GM23338 (cell line): ENCODE measurements at regions not wholly inside any gene's neighbourhood (a gene's known extent, or its start where the extent isn't known, plus 50 kb on each side); places are given as distances from the start of the nearest gene placed in this dataset.
A peak's percentile ranks its signal among the peaks of the same experiment; 100 is the strongest.

Experiments used
- ATAC-seq: fragments of 200-7000 bp; cut with Tn5 transposase; 3 replicates; pipeline ENCODE4 v1.9.1; 2020
- DNase-seq: peaks from one replicate; pipeline ENCODE4 v3.0.0-alpha.2; 2015; ENCODE audit warnings: low spot score
- H2AFZ ChIP-seq: fragments of 200-600 bp; sonication (generic); 2 replicates; pipeline ENCODE4 v1.8.0; 2016; ENCODE audit warnings: antibody characterized with exemption, mild to moderate bottlenecking, moderate library complexity
- H3F3A ChIP-seq: fragments of 200-600 bp; sonication (generic); replicated peaks from 2 replicates; pipeline ENCODE4 v1.8.0; 2017; ENCODE audit warnings: antibody characterized with exemption, mixed run types, low read depth
- H3K27ac ChIP-seq: fragments of 200-600 bp; sonication (generic); 2 replicates; pipeline ENCODE4 v1.6.1; 2016; ENCODE audit warnings: low read depth
- H3K27me3 ChIP-seq: fragments of 200-600 bp; sonication (generic); 2 replicates; pipeline ENCODE4 v1.8.0; 2016; ENCODE audit warnings: mild to moderate bottlenecking, mixed run types, moderate library complexity; ENCODE audit not compliant: insufficient read depth
- H3K36me3 ChIP-seq: fragments of 200-600 bp; sonication (generic); 2 replicates; pipeline ENCODE4 v1.8.0; 2016; ENCODE audit warnings: mild to moderate bottlenecking; ENCODE audit not compliant: insufficient read depth
- H3K4me1 ChIP-seq: fragments of 200-600 bp; sonication (generic); 2 replicates; pipeline ENCODE4 v1.8.0; 2016; ENCODE audit warnings: mild to moderate bottlenecking, moderate library complexity; ENCODE audit not compliant: insufficient read depth
- H3K4me2 ChIP-seq: fragments of 200-600 bp; sonication (generic); 2 replicates; pipeline ENCODE4 v1.7.1; 2017; ENCODE audit warnings: mixed run types
- H3K4me3 ChIP-seq: fragments of 200-600 bp; sonication (generic); 2 replicates; pipeline ENCODE4 v1.6.1; 2016; ENCODE audit warnings: mixed run types
- H3K79me2 ChIP-seq: fragments of 200-600 bp; sonication (generic); replicated peaks from 2 replicates; pipeline ENCODE4 v1.8.0; 2017; ENCODE audit warnings: mild to moderate bottlenecking; ENCODE audit not compliant: insufficient read depth
- H3K9me2 ChIP-seq: fragments of 200-600 bp; sonication (generic); 2 replicates; pipeline ENCODE4 v1.8.0; 2017; ENCODE audit not compliant: insufficient read depth
- H4K20me1 ChIP-seq: fragments of 200-600 bp; sonication (generic); replicated peaks from 2 replicates; pipeline ENCODE4 v1.8.0; 2017; ENCODE audit warnings: mild to moderate bottlenecking; ENCODE audit not compliant: insufficient read depth
- H3K27ac Mint-ChIP-seq: 2 replicates; pipeline ENCODE4 v1.8.0; 2020; ENCODE audit warnings: inconsistent platforms, mild to moderate bottlenecking, moderate library complexity, mixed read lengths
- H3K27me3 Mint-ChIP-seq: 3 replicates; pipeline ENCODE4 v1.8.0; 2022; ENCODE audit warnings: low read depth, mild to moderate bottlenecking, moderate library complexity, mixed read lengths, inconsistent platforms; ENCODE audit not compliant: insufficient read depth, poor library complexity
- H3K36me3 Mint-ChIP-seq: 3 replicates; pipeline ENCODE4 v1.8.0; 2021; ENCODE audit warnings: low read depth, mild to moderate bottlenecking, inconsistent platforms, moderate library complexity, mixed read lengths
- H3K4me1 Mint-ChIP-seq: 3 replicates; pipeline ENCODE4 v1.8.0; 2020; ENCODE audit warnings: mild to moderate bottlenecking, inconsistent platforms, mixed read lengths
- H3K4me3 Mint-ChIP-seq: 3 replicates; pipeline ENCODE4 v1.8.0; 2021; ENCODE audit warnings: moderate library complexity, mild to moderate bottlenecking, inconsistent platforms, mixed read lengths
- H3K9me3 Mint-ChIP-seq: 3 replicates; pipeline ENCODE4 v1.8.0; 2020; ENCODE audit warnings: moderate library complexity, mild to moderate bottlenecking, inconsistent platforms, mixed read lengths
- CREB1 ChIP-seq: fragments of 250-450 bp; sonication (Bioruptor Pico); IDR thresholded peaks from 2 replicates; pipeline ENCODE4 v1.5.0; 2020; ENCODE audit warnings: low read depth, mild to moderate bottlenecking, moderate library complexity
- CTCF ChIP-seq, 2 experiments: fragments of 200-600 bp in 1 of 2; sonication (generic) in 1 of 2; conservative IDR thresholded peaks; 2 replicates each; pipeline versions ENCODE4 v1.5.1 to v1.6.1; 2016 to 2017; ENCODE audit warnings: antibody characterized with exemption in 2 of 2, low read depth in 2 of 2, mild to moderate bottlenecking in 2 of 2, moderate library complexity in 1 of 2
- ETS1 ChIP-seq: IDR thresholded peaks from 2 replicates; pipeline ENCODE4 v1.6.1; 2016; ENCODE audit warnings: antibody characterized with exemption
- EZH2 ChIP-seq: fragments of 200-600 bp; sonication (generic); IDR thresholded peaks from one replicate; pipeline ENCODE4 v1.8.0; 2017; ENCODE audit warnings: antibody characterized with exemption, mild to moderate bottlenecking, low read depth; ENCODE audit not compliant: unreplicated experiment
- EZH2phosphoT487 ChIP-seq: fragments of 200-600 bp; sonication (generic); IDR thresholded peaks from one replicate; pipeline ENCODE4 v1.8.1; 2018; ENCODE audit warnings: antibody characterized with exemption; ENCODE audit not compliant: unreplicated experiment
- JUNB ChIP-seq: IDR thresholded peaks from one replicate; pipeline ENCODE4 v1.6.1; 2016; ENCODE audit warnings: antibody characterized with exemption; ENCODE audit not compliant: unreplicated experiment
- NANOG ChIP-seq: IDR thresholded peaks from 2 replicates; pipeline ENCODE4 v1.6.1; 2016; ENCODE audit warnings: antibody characterized with exemption, borderline replicate concordance
- POLR2AphosphoS5 ChIP-seq: IDR thresholded peaks from 2 replicates; pipeline ENCODE4 v1.6.1; 2016; ENCODE audit warnings: antibody characterized with exemption, low read depth
- REST ChIP-seq: IDR thresholded peaks from one replicate; pipeline ENCODE4 v1.6.1; 2018; ENCODE audit warnings: antibody characterized with exemption; ENCODE audit not compliant: unreplicated experiment
- STAT1 ChIP-seq: IDR thresholded peaks from one replicate; pipeline ENCODE4 v1.6.1; 2016; ENCODE audit warnings: antibody characterized with exemption; ENCODE audit not compliant: unreplicated experiment
- ZNF114 ChIP-seq: fragments of 250-450 bp; sonication (Bioruptor Pico); IDR thresholded peaks from 2 replicates; pipeline ENCODE4 v1.5.0; 2020; ENCODE audit warnings: mild to moderate bottlenecking, moderate library complexity
- ZNF331 ChIP-seq: fragments of 250-450 bp; sonication (Bioruptor Pico); IDR thresholded peaks from 2 replicates; pipeline ENCODE4 v1.5.0; 2020; ENCODE audit warnings: low read depth, mild to moderate bottlenecking, moderate library complexity
- ZNF462 ChIP-seq: fragments of 250-450 bp; sonication (Bioruptor Pico); IDR thresholded peaks from 2 replicates; pipeline ENCODE4 v1.5.0; 2020; ENCODE audit warnings: mild to moderate bottlenecking, moderate library complexity

- Histone ChIP-seq H3F3A (no peaks in the 10 kb centered on the region), H3K79me2 (no peaks in the 10 kb centered on the region), H3K4me3 (no peak overlapping the region), H4K20me1 (no peaks in the 10 kb centered on the region), H3K36me3 (no peaks in the 10 kb centered on the region), H3K27ac (no peak overlapping the region), H3K9me2 (no peaks in the 10 kb centered on the region), H3K27me3 (no peaks in the 10 kb centered on the region), H2AFZ (no peak overlapping the region), H3K4me1 (peaks cover 23% of the 10 kb centered on the region), H3K4me2 (peak overlapping the region; percentile 40)
- no peaks in the 10 kb centered on the region for H3K9me3 Mint-ChIP-seq
- peaks cover 18% of the 10 kb centered on the region for H3K4me1 Mint-ChIP-seq
- no peaks in the 10 kb centered on the region for H3K36me3 Mint-ChIP-seq
- no peak overlapping the region for H3K27ac Mint-ChIP-seq
- TF ChIP-seq ZNF114 (CRISPR knock-in tag) (no peak), REST (no peak), ETS1 (no peak), ZNF462 (CRISPR knock-in tag) (no peak), CREB1 (CRISPR knock-in tag) (no peak), JUNB (no peak), POLR2AphosphoS5 (no peak), ZNF331 (no peak), NANOG (no peak), STAT1 (no peak), EZH2phosphoT487 (no peak), CTCF (conservative IDR thresholded peaks at IDR 0.05; ENCODE audit: low read depth in 2 of 2) (no peak), EZH2 (no peak)
- ATAC-seq (peak; percentile 92), DNase-seq (peak; percentile 27)
- peaks cover 5% of the 10 kb centered on the region for H3K27me3 Mint-ChIP-seq
- H3K4me3 Mint-ChIP-seq = no peak overlapping the region
These were observed 730.5 kb upstream of the RGMB start for GRCh38 chr5:98042961-98043360.
